ENCODE measurements at regions not wholly inside any gene's neighbourhood (a gene's known extent, or its start where the extent isn't known, plus 50 kb on each side); places are given as distances from the start of the nearest gene placed in this dataset.

- no peak overlapping the region for H4K5ac ChIP-seq (ENCODE audit: low read depth, low read length)
- H2AK5ac ChIP-seq (ENCODE audit: low read depth, low read length), result no peak overlapping the region
- H2AFZ ChIP-seq (replicated peaks; ENCODE audit: low read length, poor library complexity), result no peak overlapping the region
- no peak overlapping the region for H3K27ac ChIP-seq (ENCODE audit: insufficient read depth, low read length)
- no peak overlapping the region for H3K14ac ChIP-seq (replicated peaks; ENCODE audit: low read depth, low read length)
- no peak for ATAC-seq (ENCODE audit: low read depth)
- H4K8ac ChIP-seq (ENCODE audit: low read depth in 2 of 2, low read length in 2 of 2), result no peak overlapping the region
- POLR2A ChIA-PET (ENCODE audit: unreplicated experiment), result no interaction called here
- dilution Hi-C loops (cut with HindIII; ENCODE audit: low sequenced_read_pairs, unreplicated experiment) (no loop called here), in situ Hi-C loops (cut with MboI; ENCODE audit: low sequenced_read_pairs) (no loop called here), intact Hi-C loops (cut with micrococcal nuclease) (no loop called here)
- H2BK5ac ChIP-seq (ENCODE audit: low read depth, low read length, poor library complexity, severe bottlenecking), result no peak overlapping the region
- no peak overlapping the region for H2BK20ac ChIP-seq (ENCODE audit: low read depth, low read length)
- no peak for TF ChIP-seq MAZ (IDR thresholded peaks at IDR 0.05; ENCODE audit: borderline replicate concordance, low read depth, low read length)
- no peak for TF ChIP-seq SMC3 (IDR thresholded peaks at IDR 0.05; ENCODE audit: low read depth, low read length)
- TF ChIP-seq MXI1 (IDR thresholded peaks at IDR 0.05; ENCODE audit: borderline replicate concordance, low read depth, low read length), result no peak
- no peak for TF ChIP-seq RAD21 (IDR thresholded peaks at IDR 0.05; ENCODE audit: low read length)
- no peak for TF ChIP-seq POLR2A (IDR thresholded peaks at IDR 0.05; ENCODE audit: low read depth, low read length)
- TF ChIP-seq RFX5 (IDR thresholded peaks at IDR 0.05; ENCODE audit: low read depth, low read length), result no peak
- no peak for TF ChIP-seq RCOR1 (IDR thresholded peaks at IDR 0.05; ENCODE audit: insufficient replicate concordance, low read length)
- no peak for TF ChIP-seq CEBPB (IDR thresholded peaks at IDR 0.05; ENCODE audit: low read depth, low read length)
- no peak for TF ChIP-seq CHD1 (IDR thresholded peaks at IDR 0.05; ENCODE audit: low read depth, low read length)
- no peak for TF ChIP-seq ELK1 (IDR thresholded peaks at IDR 0.05; ENCODE audit: borderline replicate concordance, low read depth, low read length)
- TF ChIP-seq MAFK (IDR thresholded peaks at IDR 0.05; ENCODE audit: low read depth, low read length), result no peak
- TF ChIP-seq FOS (IDR thresholded peaks at IDR 0.05; ENCODE audit: low read depth, low read length), result no peak
- TF ChIP-seq USF2 (IDR thresholded peaks at IDR 0.05; ENCODE audit: low read depth, low read length), result no peak
- TF ChIP-seq NFE2L2 (IDR thresholded peaks at IDR 0.05; ENCODE audit: low read depth, low read length), result no peak
- no peaks in the 10 kb centered on the region for H3K9me1 ChIP-seq (ENCODE audit: insufficient read depth, low read length)
- H3K4me1 ChIP-seq (ENCODE audit: control insufficient read depth, insufficient read depth, low read length), result no peaks in the 10 kb centered on the region
- no peaks in the 10 kb centered on the region for H4K20me1 ChIP-seq (ENCODE audit: insufficient read depth, low read length)
- H3K56ac ChIP-seq (ENCODE audit: extremely low read depth, insufficient read depth, low read length), result no peak overlapping the region
- H3K4me2 ChIP-seq (ENCODE audit: low read depth, low read length), result no peak overlapping the region
- no peak overlapping the region for H2BK120ac ChIP-seq (ENCODE audit: low read depth, low read length)
- CTCF ChIA-PET, result interaction anchor here (0.6 kb wide), 2 partner anchors 9 to 1102 kb away, joined by 3 to 5 read pairs; no protein-coding TSS in a partner anchor
- H3K9me3 ChIP-seq (ENCODE audit: control insufficient read depth, insufficient read depth, low read length), result peaks cover 5% of the 10 kb centered on the region; the same call in 1 of the 2 replicates
- H3K18ac ChIP-seq (ENCODE audit: low read depth, low read length), result no peak overlapping the region
- DNase-seq, result no peak
- no peak overlapping the region for H3K4ac ChIP-seq (ENCODE audit: low read depth, low read length)
- no peak overlapping the region for H2BK15ac ChIP-seq (ENCODE audit: low read depth, low read length)
- no peaks in the 10 kb centered on the region for H3K79me1 ChIP-seq (ENCODE audit: low read depth in 1 of 2, low read length in 2 of 2)
- no CpG with 5 or more reads among the region's 2 CpGs for WGBS, 2 experiments (ENCODE audit: extremely low coverage in 2 of 2, insufficient read length in 1 of 2)
- H4K91ac ChIP-seq (ENCODE audit: insufficient read depth, low read depth, low read length), result no peak overlapping the region
- H3K9ac ChIP-seq (ENCODE audit: low read depth, low read length), result no peak overlapping the region
- no peaks in the 10 kb centered on the region for H3K27me3 ChIP-seq (ENCODE audit: control insufficient read depth, insufficient read depth, low read length)
- H3K4me3 ChIP-seq (ENCODE audit: insufficient read depth, low read depth, low read length), result no peak overlapping the region
- H3K36me3 ChIP-seq (ENCODE audit: control insufficient read depth, insufficient read depth, low read length), result no peaks in the 10 kb centered on the region
- no TSS peak for BruUV-seq (replicated peaks)
- H2AK9ac ChIP-seq (replicated peaks; ENCODE audit: low read depth, low read length, poor library complexity), result no peak overlapping the region
- H3K23ac ChIP-seq (ENCODE audit: low read depth, low read length), result no peak overlapping the region
These were observed 578.9 kb downstream of the CETN3 start for GRCh38 chr5:89830691-89831090.
